Keratinocyte (primary cell): ENCODE measurements at regions not wholly inside any gene's neighbourhood (a gene's known extent, or its start where the extent isn't known, plus 50 kb on each side); places are given as distances from the start of the nearest gene placed in this dataset.

Experiments
- DNase-seq: peaks from one replicate; pipeline ENCODE4 v3.0.0-alpha.2; 2011; ENCODE audit warnings: low read depth, missing footprints, low spot score
- FAIRE-seq: peaks from 2 replicates; lab custom pipeline; 2011; peaks lifted over from hg19 to GRCh38; lab: Jason Lieb, UNC
- H2AFZ ChIP-seq: 2 replicates; pipeline ENCODE4 v1.6.0; 2012; ENCODE audit warnings: low read length, control low read depth, inconsistent platforms; ENCODE audit not compliant: control insufficient read depth
- H3K27ac ChIP-seq: 2 replicates; pipeline ENCODE4 v1.5.1; 2011; ENCODE audit warnings: low read length; ENCODE audit not compliant: control insufficient read depth, insufficient read depth
- H3K27me3 ChIP-seq: 3 replicates; pipeline ENCODE4 v1.6.0; 2011; ENCODE audit warnings: low read length; ENCODE audit not compliant: control insufficient read depth, insufficient read depth; ENCODE audit errors: extremely low read depth
- H3K36me3 ChIP-seq, 2 experiments: 2 replicates in 1 of 2; 3 replicates in 1 of 2; pipeline ENCODE4 v1.5.1; 2011; ENCODE audit warnings: low read length in 2 of 2, mild to moderate bottlenecking in 1 of 2; ENCODE audit not compliant: control insufficient read depth in 2 of 2, insufficient read depth in 2 of 2; ENCODE audit errors: extremely low read depth in 1 of 2
- H3K4me1 ChIP-seq: 3 replicates; pipeline ENCODE4 v1.5.1; 2011; ENCODE audit warnings: low read length; ENCODE audit not compliant: control insufficient read depth, insufficient read depth; ENCODE audit errors: extremely low read depth
- H3K4me2 ChIP-seq: 3 replicates; pipeline ENCODE4 v1.6.0; 2011; ENCODE audit warnings: low read depth, low read length; ENCODE audit not compliant: control insufficient read depth, insufficient read depth; ENCODE audit errors: extremely low read depth
- H3K4me3 ChIP-seq, 3 experiments: fragments of 200-600 bp in 1 of 3; sonication (generic) in 1 of 3; 2 replicates in 2 of 3; 3 replicates in 1 of 3; pipeline ENCODE4 v1.5.1; 2011 to 2016; ENCODE audit warnings: low read length in 3 of 3, mild to moderate bottlenecking in 3 of 3, control low read depth in 2 of 3, inconsistent platforms in 1 of 3, low read depth in 1 of 3, mixed read lengths in 1 of 3, mixed run types in 1 of 3, moderate library complexity in 1 of 3; ENCODE audit not compliant: control insufficient read depth in 2 of 3, insufficient read depth in 2 of 3; ENCODE audit errors: extremely low read depth in 1 of 3
- H3K79me2 ChIP-seq: 2 replicates; pipeline ENCODE4 v1.6.0; 2012; ENCODE audit warnings: low read length; ENCODE audit not compliant: control insufficient read depth, insufficient read depth
- H3K9ac ChIP-seq: 3 replicates; pipeline ENCODE4 v1.6.0; 2011; ENCODE audit warnings: low read length; ENCODE audit not compliant: control insufficient read depth, insufficient read depth; ENCODE audit errors: extremely low read depth
- H3K9me1 ChIP-seq: 3 replicates; pipeline ENCODE4 v1.6.0; 2011; ENCODE audit warnings: low read length; ENCODE audit not compliant: control insufficient read depth, insufficient read depth; ENCODE audit errors: extremely low read depth
- H3K9me3 ChIP-seq: 2 replicates; pipeline ENCODE4 v1.5.1; 2012; ENCODE audit warnings: low read depth, low read length; ENCODE audit not compliant: control insufficient read depth
- H4K20me1 ChIP-seq: 3 replicates; pipeline ENCODE4 v1.6.0; 2011; ENCODE audit warnings: low read length; ENCODE audit not compliant: control insufficient read depth, insufficient read depth; ENCODE audit errors: extremely low read depth
- CTCF ChIP-seq, 3 experiments: IDR thresholded peaks in 1 of 3; conservative IDR thresholded peaks in 1 of 3; optimal IDR thresholded peaks in 1 of 3; 2 replicates in 2 of 3; 3 replicates in 1 of 3; pipeline versions ENCODE3 to v1.5.1; 2011; ENCODE audit warnings: low read length in 3 of 3, mild to moderate bottlenecking in 3 of 3, moderate library complexity in 2 of 3, control low read depth in 1 of 3, inconsistent platforms in 1 of 3; ENCODE audit not compliant: insufficient read depth in 2 of 3; ENCODE audit errors: extremely low read depth in 1 of 3
- EZH2 ChIP-seq: IDR thresholded peaks from one replicate; pipeline ENCODE4 v1.6.1; 2012; ENCODE audit warnings: inconsistent platforms, mild to moderate bottlenecking, low read length, moderate library complexity
- dilution Hi-C: fragments of 300-500 bp; cut with MboI; formaldehyde crosslinking; loops from one replicate; pipeline ENCODE4 v1.7.0; 2020; ENCODE audit warnings: low sequenced_read_pairs; ENCODE audit not compliant: extremely low pct_ligation_motif_present

GRCh38 chr18:2197946-2198345, 373.4 kb downstream of the METTL4 start:
- H3K27ac ChIP-seq = no peak overlapping the region
- no peak overlapping the region for H3K9ac ChIP-seq
- H3K4me3 ChIP-seq = no peak overlapping the region
- no peaks in the 10 kb centered on the region for H3K36me3 ChIP-seq
- H3K79me2 ChIP-seq = no peaks in the 10 kb centered on the region
- no peak overlapping the region for H3K4me2 ChIP-seq
- H2AFZ ChIP-seq = no peak overlapping the region
- no peak for FAIRE-seq
- TF ChIP-seq EZH2 = no peak
- no peak for TF ChIP-seq CTCF (optimal IDR thresholded peaks at IDR 0.05 in 1 of 3, IDR thresholded peaks at IDR 0.05 in 1 of 3, conservative IDR thresholded peaks at IDR 0.05 in 1 of 3; ENCODE audit: extremely low read depth in 1 of 3, insufficient read depth in 2 of 3, low read length in 3 of 3)
- no peaks in the 10 kb centered on the region for H3K9me3 ChIP-seq
- no peak for DNase-seq
- H3K9me1 ChIP-seq = no peaks in the 10 kb centered on the region
- H3K4me1 ChIP-seq = no peaks in the 10 kb centered on the region
- dilution Hi-C loops = no loop called here
- no peaks in the 10 kb centered on the region for H3K27me3 ChIP-seq
- H4K20me1 ChIP-seq = no peaks in the 10 kb centered on the region

GRCh38 chr18:2199060-2199459, 372.2 kb downstream of the METTL4 start:
- Histone ChIP-seq H3K4me3 (no peak overlapping the region), H3K79me2 (no peaks in the 10 kb centered on the region), H4K20me1 (no peaks in the 10 kb centered on the region), H3K9me3 (no peaks in the 10 kb centered on the region), H3K36me3 (no peaks in the 10 kb centered on the region), H2AFZ (no peak overlapping the region), H3K9ac (no peak overlapping the region), H3K9me1 (no peaks in the 10 kb centered on the region), H3K27ac (no peak overlapping the region), H3K4me1 (no peaks in the 10 kb centered on the region), H3K27me3 (no peaks in the 10 kb centered on the region), H3K4me2 (no peak overlapping the region)
- TF ChIP-seq EZH2 (no peak), CTCF (optimal IDR thresholded peaks at IDR 0.05 in 1 of 3, IDR thresholded peaks at IDR 0.05 in 1 of 3, conservative IDR thresholded peaks at IDR 0.05 in 1 of 3; ENCODE audit: extremely low read depth in 1 of 3, insufficient read depth in 2 of 3, low read length in 3 of 3) (no peak)
- FAIRE-seq (no peak), DNase-seq (no peak)
- dilution Hi-C loops = no loop called here
